ENCODE measurements at regions not wholly inside any gene's neighbourhood (a gene's known extent, or its start where the extent isn't known, plus 50 kb on each side); places are given as distances from the start of the nearest gene placed in this dataset.

DNA sequence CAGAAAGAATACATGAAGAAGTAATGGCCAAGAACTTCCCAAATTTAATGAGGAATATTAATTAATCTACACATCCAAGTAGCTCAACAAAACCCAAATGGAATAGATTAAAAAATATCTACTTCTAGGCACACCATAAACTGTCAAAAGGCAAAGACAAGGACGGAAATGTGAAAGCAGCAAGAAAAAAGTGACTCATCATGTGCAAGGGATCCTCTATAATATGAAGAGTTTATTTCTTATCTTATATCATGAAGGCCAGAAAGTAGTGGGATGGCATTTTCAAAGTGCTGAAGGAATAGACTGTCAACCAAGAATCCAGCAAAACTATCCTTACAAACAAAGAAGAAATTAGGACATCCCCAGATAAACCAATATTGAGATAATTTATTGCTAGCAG is 73.9 kb upstream of the PRICKLE2 start:
- Histone ChIP-seq H3K9me3 (no peaks in the 10 kb centered on the region), H3K27me3 (no peaks in the 10 kb centered on the region), H3K27ac (no peak overlapping the region), H3K36me3 (no peaks in the 10 kb centered on the region), H3K4me1 (no peaks in the 10 kb centered on the region), H3K4me3 (no peak overlapping the region)
- intact Hi-C loops (cut with DNase I): no loop called here
- no peak for DNase-seq
- no peak for TF ChIP-seq CTCF (IDR thresholded peaks at IDR 0.05)
- no peak for ATAC-seq

- H3K9me3 ChIP-seq: no peaks in the 10 kb centered on the region
- H3K4me3 ChIP-seq: no peak overlapping the region
- ATAC-seq (no peak), DNase-seq (no peak)
- intact Hi-C loops (cut with DNase I): no loop called here
- no peaks in the 10 kb centered on the region for H3K4me1 ChIP-seq
- H3K27me3 ChIP-seq: no peaks in the 10 kb centered on the region
- H3K27ac ChIP-seq: no peak overlapping the region
- TF ChIP-seq CTCF (IDR thresholded peaks at IDR 0.05): no peak
- no peaks in the 10 kb centered on the region for H3K36me3 ChIP-seq
Observed at GRCh38 chr3:64297563-64297962, 72.3 kb upstream of the PRICKLE2 start.

DNA sequence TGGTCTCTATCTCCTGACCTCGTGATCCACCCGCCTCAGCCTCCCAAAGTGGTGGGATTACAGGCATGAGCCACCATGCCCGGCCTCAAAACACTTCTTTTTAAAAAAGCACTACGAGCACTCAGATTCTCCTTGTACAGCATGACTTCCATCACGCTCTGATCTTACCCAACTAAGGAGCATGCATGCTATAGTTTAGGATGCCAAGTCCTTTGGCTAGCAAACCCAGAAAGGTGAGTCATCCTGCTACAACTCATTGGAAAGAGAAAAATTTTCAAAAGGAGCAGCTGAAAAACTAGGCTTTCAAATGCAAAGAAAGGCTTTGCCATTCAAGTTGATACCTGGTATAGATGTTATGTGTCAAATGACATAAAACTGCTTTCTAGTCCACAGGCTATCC is 70.3 kb upstream of the PRICKLE2 start:
- Histone ChIP-seq H3K4me3 (no peak overlapping the region), H3K4me1 (peaks cover 5% of the 10 kb centered on the region), H3K27me3 (no peaks in the 10 kb centered on the region), H3K27ac (no peak overlapping the region), H3K9me3 (no peaks in the 10 kb centered on the region), H3K36me3 (no peaks in the 10 kb centered on the region)
- intact Hi-C loops (cut with DNase I): no loop called here
- no peak for TF ChIP-seq CTCF (IDR thresholded peaks at IDR 0.05)
- no peak for DNase-seq
- ATAC-seq: no peak

- DNase-seq: no peak
- intact Hi-C loops (cut with DNase I): no loop called here
- Histone ChIP-seq H3K27me3 (no peaks in the 10 kb centered on the region), H3K4me1 (peaks cover 5% of the 10 kb centered on the region), H3K36me3 (no peaks in the 10 kb centered on the region), H3K9me3 (no peaks in the 10 kb centered on the region), H3K27ac (no peak overlapping the region), H3K4me3 (no peak overlapping the region)
- no peak for TF ChIP-seq CTCF (IDR thresholded peaks at IDR 0.05)
- no peak for ATAC-seq
Observed at GRCh38 chr3:64294771-64295170, 69.5 kb upstream of the PRICKLE2 start.

- Histone ChIP-seq H3K4me3 (no peak overlapping the region), H3K4me1 (peaks cover 5% of the 10 kb centered on the region), H3K27me3 (no peaks in the 10 kb centered on the region), H3K9me3 (no peaks in the 10 kb centered on the region), H3K27ac (no peak overlapping the region), H3K36me3 (no peaks in the 10 kb centered on the region)
- ATAC-seq: no peak
- intact Hi-C loops (cut with DNase I): no loop called here
- TF ChIP-seq CTCF (IDR thresholded peaks at IDR 0.05): no peak
- no peak for DNase-seq
Observed at GRCh38 chr3:64293121-64293520, 67.9 kb upstream of the PRICKLE2 start.

DNA sequence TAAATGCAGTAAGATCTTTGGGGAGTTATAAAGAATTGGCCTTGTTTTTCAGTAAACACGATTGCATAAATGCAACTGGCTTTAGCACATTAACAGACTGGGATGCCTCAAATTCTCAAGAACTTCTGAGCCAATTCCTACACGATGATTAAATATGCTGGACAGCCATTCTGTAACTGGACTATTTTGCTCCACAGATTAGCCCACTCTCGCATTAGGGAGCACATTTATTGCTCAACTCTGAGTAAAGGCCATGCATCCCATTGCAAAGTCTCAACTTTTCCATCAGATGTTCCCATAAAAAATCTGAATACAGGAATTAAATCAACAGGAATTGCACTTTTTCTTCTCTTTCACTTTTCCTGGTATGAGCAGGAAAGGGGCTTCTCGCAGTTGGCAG is 66.7 kb upstream of the PRICKLE2 start:
- ATAC-seq (no peak), DNase-seq (no peak)
- intact Hi-C loops (cut with DNase I): no loop called here

More for the DNA sequence above, 66.7 kb upstream of the PRICKLE2 start:
- no peaks in the 10 kb centered on the region for H3K9me3 ChIP-seq
- H3K36me3 ChIP-seq: no peaks in the 10 kb centered on the region
- no peak for TF ChIP-seq CTCF (IDR thresholded peaks at IDR 0.05)
- no peak overlapping the region for H3K4me3 ChIP-seq
- H3K27ac ChIP-seq: no peak overlapping the region
- no peaks in the 10 kb centered on the region for H3K27me3 ChIP-seq
- peaks cover 5% of the 10 kb centered on the region for H3K4me1 ChIP-seq
